Medulla oblongata (tissue), 1 donor: ENCODE measurements at regions not wholly inside any gene's neighbourhood (a gene's known extent, or its start where the extent isn't known, plus 50 kb on each side); places are given as distances from the start of the nearest gene placed in this dataset.

Experiments used
- DNase-seq: peaks from one replicate; pipeline ENCODE4 v3.0.0-alpha.2; 2015; ENCODE audit errors: extremely low spot score

- no peak for DNase-seq
Measured at GRCh38 chr2:217625557-217626169, 377.1 kb downstream of the TNS1 start.

DNA sequence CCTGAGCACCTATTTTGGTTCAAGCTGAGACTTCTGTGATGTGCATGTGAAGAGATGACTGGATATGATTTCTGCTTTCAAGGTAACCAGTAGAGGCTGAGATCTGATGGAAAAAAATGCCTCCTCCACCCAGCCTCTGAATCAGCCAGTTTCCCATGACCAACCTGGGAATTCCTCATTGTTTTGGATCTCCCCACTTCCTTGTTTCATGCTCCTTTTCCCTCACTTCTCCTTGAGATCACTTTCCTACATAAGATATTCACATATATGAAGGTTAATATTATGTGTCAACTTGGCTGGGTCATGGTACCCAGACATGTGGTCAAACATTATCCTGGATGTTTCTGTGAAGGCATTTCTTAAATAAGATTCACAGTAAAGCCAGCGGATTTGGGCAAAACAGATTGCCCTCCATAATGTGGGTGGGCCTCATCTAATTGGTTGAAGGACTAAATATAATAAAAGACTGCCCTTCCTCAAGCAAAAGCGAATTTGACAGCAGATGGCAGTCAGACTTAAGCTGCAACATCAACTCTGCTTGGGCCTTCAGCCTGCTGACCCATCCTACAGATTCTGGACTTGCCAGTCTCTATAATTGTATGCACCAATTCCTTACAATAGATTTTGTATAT is 379.4 kb downstream of the TNS1 start:
- DNase-seq = no peak

DNA sequence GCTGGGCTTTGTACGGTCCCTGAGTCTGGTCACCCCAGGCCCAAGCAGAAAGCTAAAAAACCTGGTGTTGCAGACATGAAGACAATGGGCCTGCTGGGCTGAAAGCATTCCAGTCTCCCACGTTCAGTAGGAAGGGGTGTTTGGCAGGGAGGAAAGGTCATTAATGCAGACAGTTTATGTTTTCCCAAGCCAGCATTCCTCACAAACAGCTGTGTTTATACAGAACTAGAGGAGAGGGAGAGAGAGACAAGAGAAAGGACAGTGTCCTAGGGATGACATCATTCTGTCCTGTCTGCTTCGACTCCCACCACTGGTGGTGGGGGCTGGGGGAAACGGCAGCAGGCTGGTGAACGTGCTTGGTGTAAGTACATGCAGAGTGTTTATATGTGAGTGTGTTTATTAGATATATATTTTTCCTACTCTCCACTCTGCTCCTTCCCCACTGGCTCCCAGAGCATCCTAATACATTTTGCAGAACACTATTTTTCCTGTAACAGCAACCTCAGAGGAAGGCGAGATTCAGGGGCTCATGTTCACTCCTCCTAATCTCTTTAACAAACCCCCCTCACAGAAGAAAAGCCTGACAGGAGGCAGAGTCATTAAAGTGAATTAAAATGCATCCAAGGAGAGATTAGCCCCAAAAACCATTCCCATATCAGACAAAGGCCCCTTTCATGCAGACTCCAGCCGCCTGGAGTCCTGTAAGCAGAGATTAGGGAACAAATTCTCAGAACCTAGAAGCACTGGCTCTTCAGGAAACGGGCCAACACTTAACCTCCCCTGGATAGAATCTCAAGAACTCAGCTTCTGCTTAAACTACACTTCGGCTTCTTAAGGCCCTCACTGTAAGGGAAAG is 380.4 kb downstream of the TNS1 start:
- peak; percentile 76 for DNase-seq

GRCh38 chr2:217621391-217621801 is 381.4 kb downstream of the TNS1 start:
- DNase-seq = no peak

GRCh38 chr2:217618744-217619143 is 384.1 kb downstream of the TNS1 start:
- DNase-seq = no peak

GRCh38 chr2:217617616-217618022 is 385.2 kb downstream of the TNS1 start:
- no peak for DNase-seq

DNA sequence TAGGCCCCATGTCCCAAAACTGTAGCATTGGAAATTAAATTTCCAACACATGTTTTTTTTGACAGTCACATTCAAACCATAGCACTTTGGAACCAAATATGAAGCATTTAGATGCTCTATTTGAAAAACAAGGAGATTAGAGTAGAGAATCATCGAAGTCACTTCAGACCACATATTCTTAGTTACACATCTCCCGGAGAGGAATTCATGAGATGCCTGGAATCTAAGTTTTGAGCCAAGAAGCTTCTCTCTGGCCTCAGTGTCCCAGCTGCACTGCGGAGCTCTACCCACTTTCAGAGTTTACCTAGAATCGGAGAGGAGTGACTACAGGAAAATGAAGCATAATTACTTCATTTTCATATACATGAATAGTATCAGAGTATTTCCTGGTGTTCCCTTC is 385.9 kb downstream of the TNS1 start:
- no peak for DNase-seq

DNA sequence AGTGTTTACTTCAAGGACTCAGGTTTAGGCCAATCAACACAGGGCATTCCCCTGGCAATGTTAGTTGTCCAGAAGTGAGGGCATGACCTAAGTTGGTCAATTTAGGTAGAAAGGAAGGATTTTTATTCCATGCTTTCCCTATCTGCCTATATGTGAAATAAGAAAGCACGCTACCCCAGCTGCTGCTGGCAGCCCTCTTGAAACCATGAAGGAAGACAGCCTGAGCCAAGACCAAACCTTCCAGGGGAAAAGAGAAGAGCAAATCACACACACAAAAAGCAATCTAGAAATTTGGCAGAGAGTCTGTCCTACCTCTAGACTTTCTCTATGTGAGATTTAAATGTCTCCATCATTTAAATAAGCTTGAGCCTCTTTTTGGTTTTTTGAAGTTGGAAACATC is 387.6 kb downstream of the TNS1 start:
- no peak for DNase-seq

GRCh38 chr2:217614498-217614897 is 388.3 kb downstream of the TNS1 start:
- no peak for DNase-seq

DNA sequence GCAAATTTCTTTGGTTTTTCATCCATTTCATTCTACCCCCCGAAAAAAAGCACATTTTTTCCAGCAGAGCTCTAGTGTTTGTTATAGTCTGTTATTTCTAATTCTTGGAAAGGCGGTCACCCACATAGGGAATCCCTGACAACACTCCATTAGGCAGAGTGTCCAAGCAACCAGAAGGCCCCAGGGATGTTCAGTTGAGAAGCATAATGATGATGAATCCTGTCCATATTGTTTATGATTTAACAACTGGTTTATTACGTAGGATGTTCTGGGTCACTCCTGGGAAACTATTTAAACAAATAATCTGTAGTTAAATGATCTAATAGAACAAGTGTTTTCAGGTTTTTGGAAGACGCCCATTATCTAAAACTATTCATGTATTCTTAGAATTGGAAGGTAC is 388.7 kb downstream of the TNS1 start:
- no peak for DNase-seq

DNA sequence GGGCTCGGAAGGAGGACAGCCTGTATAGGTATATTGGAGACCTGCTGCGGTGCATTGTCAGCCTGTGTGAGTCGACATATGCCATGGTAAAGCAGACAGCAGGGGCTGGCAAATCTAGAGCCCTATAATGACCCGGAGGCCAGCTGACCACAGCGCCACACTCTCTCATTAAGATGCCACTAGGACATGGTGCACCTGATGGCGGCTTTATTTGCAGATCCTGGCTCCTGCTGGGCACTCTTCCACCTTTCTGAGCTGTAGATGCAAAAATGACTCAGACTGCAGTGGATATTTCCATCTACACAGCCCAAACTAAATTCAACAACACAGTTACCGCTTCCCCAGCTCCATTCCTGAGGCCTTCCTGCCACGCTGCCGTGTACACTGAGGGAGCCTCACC is 389.9 kb downstream of the TNS1 start:
- DNase-seq = no peak

- DNase-seq = no peak
Measured at GRCh38 chr2:217612211-217612610, 390.6 kb downstream of the TNS1 start.

- DNase-seq = no peak
Measured at GRCh38 chr2:217611626-217612127, 391.1 kb downstream of the TNS1 start.

GRCh38 chr2:217611056-217611455 is 391.7 kb downstream of the TNS1 start:
- DNase-seq = no peak

- DNase-seq = no peak
Measured at GRCh38 chr2:217610401-217610814, 392.4 kb downstream of the TNS1 start.

DNA sequence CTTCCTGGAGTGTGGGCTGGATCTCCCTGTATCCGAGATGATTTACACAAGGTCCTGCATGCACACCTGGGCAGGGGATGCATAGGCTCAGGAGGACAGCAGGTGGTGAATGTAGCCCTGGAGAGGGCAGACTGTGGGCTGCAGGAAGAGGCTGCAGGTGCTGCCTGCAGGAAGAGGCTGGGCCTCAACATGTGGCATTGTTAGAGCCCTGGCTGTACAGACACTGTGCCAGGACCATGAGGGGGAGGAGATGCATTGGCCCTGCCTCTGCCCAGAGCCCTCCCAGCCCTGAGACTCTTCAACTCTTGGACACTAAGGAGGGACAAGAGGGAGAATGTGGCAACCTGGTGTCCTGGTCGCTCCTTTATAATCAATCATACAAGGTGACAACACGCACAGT is 392.8 kb downstream of the TNS1 start:
- no peak for DNase-seq

- DNase-seq = no peak
Measured at GRCh38 chr2:217606296-217606695, 396.5 kb downstream of the TNS1 start.

DNA sequence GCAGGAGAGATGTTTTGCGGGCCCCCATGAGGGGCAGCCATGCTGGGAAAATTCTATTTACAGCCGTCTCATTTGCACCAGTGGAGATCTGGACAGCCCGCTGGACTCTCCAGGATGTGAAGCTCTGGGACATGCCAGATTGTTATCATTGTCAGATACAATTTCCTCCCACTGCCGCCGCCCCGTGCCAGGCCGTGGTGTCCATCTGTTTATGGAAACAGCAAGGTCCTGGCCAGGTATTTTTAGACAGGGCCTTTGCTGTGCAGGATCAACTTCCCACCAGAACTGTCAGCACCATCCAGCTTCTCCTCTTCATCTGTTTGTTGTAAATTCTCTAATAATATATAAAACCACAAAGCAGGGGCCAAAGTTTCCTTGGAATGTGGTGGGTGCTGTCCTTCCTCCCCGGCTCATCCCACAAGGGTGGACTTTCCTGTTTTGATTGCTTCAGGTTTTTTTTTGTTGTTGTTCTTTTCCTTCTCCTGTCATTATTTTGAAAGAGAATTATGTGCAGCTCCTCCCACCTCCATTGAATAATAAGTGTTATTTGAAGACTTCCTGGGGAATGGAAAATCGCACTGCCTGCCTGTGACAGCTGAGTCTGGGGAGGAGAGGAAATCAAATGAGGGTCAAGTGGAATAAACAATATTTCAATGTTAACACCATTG is 398.1 kb downstream of the TNS1 start:
- DNase-seq = no peak

- no peak for DNase-seq
Measured at GRCh38 chr2:217601601-217602000, 401.2 kb downstream of the TNS1 start.

GRCh38 chr2:217599906-217600305 is 402.9 kb downstream of the TNS1 start:
- no peak for DNase-seq

GRCh38 chr2:217597681-217598080 is 405.1 kb downstream of the TNS1 start:
- no peak for DNase-seq

- no peak for DNase-seq
Measured at GRCh38 chr2:217597145-217597544, 405.6 kb downstream of the TNS1 start.
